Ovary (tissue), 7 donors: ENCODE measurements at regions not wholly inside any gene's neighbourhood (a gene's known extent, or its start where the extent isn't known, plus 50 kb on each side); places are given as distances from the start of the nearest gene placed in this dataset.

Experiments
- DNase-seq, 5 donors: peaks; one replicate each; pipeline ENCODE4 v3.0.0-alpha.2; 2019 to 2020
- H3K27ac ChIP-seq, 2 donors: fragments of 200-600 bp; one replicate each; pipeline versions ENCODE4 v1.5.1 to v1.8.0; 2019 to 2022
- H3K27me3 ChIP-seq: fragments of 200-600 bp; one replicate; pipeline ENCODE4 v1.8.0; 2022
- H3K36me3 ChIP-seq: fragments of 200-600 bp; sonication (generic); one replicate; pipeline ENCODE4 v1.5.1; 2019
- H3K4me1 ChIP-seq: one replicate; pipeline ENCODE4 v1.8.1; 2013; ENCODE audit warnings: mild to moderate bottlenecking, moderate library complexity; ENCODE audit not compliant: insufficient read depth
- H3K4me3 ChIP-seq: fragments of 200-600 bp; sonication (generic); one replicate; pipeline ENCODE4 v1.5.1; 2017
- H3K9me3 ChIP-seq, 2 donors: fragments of 200-600 bp in 1 of 2; sonication (generic) in 1 of 2; one replicate each; pipeline versions ENCODE4 v1.5.1 to v1.8.1; 2013 to 2019; ENCODE audit warnings: mild to moderate bottlenecking in 1 of 2, moderate library complexity in 1 of 2
- EP300 ChIP-seq: sonication (generic); formaldehyde crosslinking; IDR thresholded peaks from one replicate; pipeline ENCODE4 v1.6.1; 2017; ENCODE audit warnings: antibody characterized with exemption
- POLR2A ChIP-seq: fragments of 450-650 bp; IDR thresholded peaks from one replicate; pipeline ENCODE4 v1.6.1; 2017; ENCODE audit warnings: antibody characterized with exemption, mild to moderate bottlenecking, moderate library complexity
- WGBS, 3 donors: extraction: QIAGEN DNeasy Blood & Tissue Kit in 1 of 3; methylation state at CpG; one replicate each; pipeline versions ENCODE4 v1.1.5 to v1.1.7; 2013 to 2017; 5-methylcytosine and 5-hydroxymethylcytosine counted together
- intact Hi-C, 4 donors: fragments of 100-400 bp; cut with DNase I; formaldehyde crosslinking; loops; one replicate each; pipeline versions ENCODE4 v1.11.0 to v1.15.1; 2022 to 2023
- TF ChIP-seq, protein P1 (sequence below), 3 donors: fragments of 450-650 bp in 2 of 3; fragments of 200-600 bp in 1 of 3; IDR thresholded peaks; one replicate each; pipeline versions ENCODE4 v1.5.1 to v1.8.0; 2016 to 2022; ENCODE audit warnings: antibody characterized with exemption in 3 of 3, mild to moderate bottlenecking in 1 of 3
- donor health status: DM: no; HTN: no; CAD: no; lungs with moderate emphysema.
- donor health status: DM: no; HTN: no; CAD: no.
- donor health status: Bipolar disorder and iron deficiency.
- donor health status: DM: no; HTN: no; CAD: no.
- donor health status: DM: yes; HTN: yes; CAD: no.

DNA sequence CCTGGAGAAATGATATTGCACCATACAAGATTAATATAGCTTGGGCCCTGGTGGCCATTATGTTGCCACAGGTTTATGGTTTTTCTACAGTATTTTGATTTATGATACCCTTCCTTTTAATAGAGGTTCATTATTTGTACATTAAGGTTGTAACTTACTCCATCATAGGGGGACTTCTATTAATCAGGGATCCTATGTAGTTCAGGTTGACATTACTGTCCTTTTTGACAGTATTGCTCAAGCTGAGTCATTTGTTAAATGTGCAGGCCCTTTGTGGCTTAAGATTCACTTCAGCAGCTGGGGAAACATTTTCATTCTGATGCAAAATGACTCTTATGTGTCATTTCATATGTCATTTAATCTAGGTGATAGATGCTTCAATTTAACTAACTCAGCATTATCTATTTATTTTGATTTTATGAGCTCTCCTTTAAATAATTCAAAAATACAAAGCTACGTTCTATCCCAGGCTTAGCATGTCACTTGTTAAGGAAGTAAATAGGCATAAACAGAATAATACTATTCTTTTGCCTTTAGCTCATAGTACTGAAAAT lies 686.9 kb upstream of the NCAM2 start:
- no peaks in the 10 kb centered on the region for H3K9me3 ChIP-seq
- no peaks in the 10 kb centered on the region for H3K36me3 ChIP-seq
- intact Hi-C loops: no loop called here
- DNase-seq: no peak
- TF ChIP-seq POLR2A: no peak
- TF ChIP-seq, protein P1, sequence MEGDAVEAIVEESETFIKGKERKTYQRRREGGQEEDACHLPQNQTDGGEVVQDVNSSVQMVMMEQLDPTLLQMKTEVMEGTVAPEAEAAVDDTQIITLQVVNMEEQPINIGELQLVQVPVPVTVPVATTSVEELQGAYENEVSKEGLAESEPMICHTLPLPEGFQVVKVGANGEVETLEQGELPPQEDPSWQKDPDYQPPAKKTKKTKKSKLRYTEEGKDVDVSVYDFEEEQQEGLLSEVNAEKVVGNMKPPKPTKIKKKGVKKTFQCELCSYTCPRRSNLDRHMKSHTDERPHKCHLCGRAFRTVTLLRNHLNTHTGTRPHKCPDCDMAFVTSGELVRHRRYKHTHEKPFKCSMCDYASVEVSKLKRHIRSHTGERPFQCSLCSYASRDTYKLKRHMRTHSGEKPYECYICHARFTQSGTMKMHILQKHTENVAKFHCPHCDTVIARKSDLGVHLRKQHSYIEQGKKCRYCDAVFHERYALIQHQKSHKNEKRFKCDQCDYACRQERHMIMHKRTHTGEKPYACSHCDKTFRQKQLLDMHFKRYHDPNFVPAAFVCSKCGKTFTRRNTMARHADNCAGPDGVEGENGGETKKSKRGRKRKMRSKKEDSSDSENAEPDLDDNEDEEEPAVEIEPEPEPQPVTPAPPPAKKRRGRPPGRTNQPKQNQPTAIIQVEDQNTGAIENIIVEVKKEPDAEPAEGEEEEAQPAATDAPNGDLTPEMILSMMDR (IDR thresholded peaks at IDR 0.05): no peak
- TF ChIP-seq EP300: no peak
- H3K4me1 ChIP-seq: no peaks in the 10 kb centered on the region
- H3K27me3 ChIP-seq: no peaks in the 10 kb centered on the region
- H3K27ac ChIP-seq: no peak overlapping the region
- H3K4me3 ChIP-seq: no peak overlapping the region
- 65 to 70% (median 69%) methylated on average over 1 of the region's 1 CpG for WGBS, 3 donors

DNA sequence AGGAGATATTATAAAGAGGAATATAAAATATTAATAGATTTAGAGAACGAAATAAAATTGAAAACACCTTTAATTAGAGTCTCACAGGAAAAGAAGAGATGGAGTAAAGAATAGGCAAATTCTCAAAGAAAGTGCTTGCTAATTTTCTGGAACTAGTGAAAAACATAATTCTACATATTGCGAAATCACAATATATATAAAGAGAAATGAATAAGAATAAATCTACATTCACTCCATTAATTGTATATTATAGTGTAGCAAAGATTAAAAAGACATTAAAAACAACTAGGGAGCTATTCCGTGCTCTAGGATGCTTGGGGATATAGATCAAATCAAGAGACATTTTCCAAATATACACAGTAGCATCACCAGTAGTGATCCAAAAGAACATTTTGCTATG lies 685.2 kb upstream of the NCAM2 start:
- Histone ChIP-seq H3K27ac (no peak overlapping the region), H3K27me3 (no peaks in the 10 kb centered on the region), H3K36me3 (no peaks in the 10 kb centered on the region), H3K9me3 (no peaks in the 10 kb centered on the region), H3K4me3 (no peak overlapping the region), H3K4me1 (no peaks in the 10 kb centered on the region)
- intact Hi-C loops: no loop called here
- DNase-seq: no peak
- 81 to 89% (median 84%) methylated on average over 3 of the region's 3 CpGs for WGBS, 3 donors
- TF ChIP-seq, protein P1 (IDR thresholded peaks at IDR 0.05): no peak
- TF ChIP-seq POLR2A (no peak), EP300 (no peak)

DNA sequence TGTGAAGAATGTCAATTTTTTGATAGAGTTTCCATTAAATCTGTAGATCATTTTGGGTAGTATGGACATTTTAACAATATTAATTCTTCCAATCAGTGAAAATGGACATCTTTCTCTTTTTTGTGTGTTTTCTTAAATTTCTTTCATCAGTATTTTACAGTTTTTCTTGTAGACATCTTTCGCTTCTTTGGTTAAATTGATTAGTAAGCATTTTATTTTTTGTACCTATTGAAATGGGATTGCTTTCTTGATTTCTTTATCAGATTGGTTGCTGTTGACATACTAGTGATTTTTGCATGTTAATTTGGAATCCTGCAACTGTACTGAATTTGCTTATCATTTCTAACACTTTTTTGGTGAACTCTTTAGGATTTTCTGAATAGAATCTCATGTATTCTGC lies 683.2 kb upstream of the NCAM2 start:
- Histone ChIP-seq H3K27me3 (no peaks in the 10 kb centered on the region), H3K9me3 (no peaks in the 10 kb centered on the region), H3K27ac (no peak overlapping the region), H3K4me3 (no peak overlapping the region), H3K4me1 (no peaks in the 10 kb centered on the region), H3K36me3 (no peaks in the 10 kb centered on the region)
- WGBS, 3 donors: 97 to 98% (median 98%) methylated on average over 1 of the region's 1 CpG
- TF ChIP-seq POLR2A (no peak), EP300 (no peak)
- TF ChIP-seq, protein P1 (IDR thresholded peaks at IDR 0.05): no peak
- DNase-seq: no peak
- intact Hi-C loops: no loop called here

DNA sequence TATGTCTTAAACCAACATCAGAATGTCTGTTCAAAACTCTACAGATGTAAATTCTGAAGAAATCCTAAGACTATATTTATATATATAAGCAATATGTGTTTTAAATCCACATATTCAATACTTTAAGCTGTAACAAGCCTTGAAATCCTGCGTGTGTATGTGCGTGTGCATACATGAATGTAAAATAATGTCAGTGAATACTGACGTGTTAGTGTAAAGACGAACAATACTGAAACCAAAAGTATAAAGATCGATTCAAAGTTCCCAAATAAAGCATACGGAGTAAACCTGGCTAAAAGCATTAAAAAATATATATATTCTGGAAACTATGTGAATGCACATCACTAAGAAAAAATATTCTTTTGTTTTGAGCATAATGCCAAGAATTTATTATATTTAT lies 668.6 kb upstream of the NCAM2 start:
- Histone ChIP-seq H3K36me3 (no peaks in the 10 kb centered on the region), H3K27ac (no peak overlapping the region), H3K27me3 (no peaks in the 10 kb centered on the region), H3K4me1 (no peaks in the 10 kb centered on the region), H3K4me3 (no peak overlapping the region), H3K9me3 (no peaks in the 10 kb centered on the region)
- TF ChIP-seq, protein P1 (IDR thresholded peaks at IDR 0.05): no peak
- no peak for TF ChIP-seq EP300
- no peak for TF ChIP-seq POLR2A
- 82 to 89% (median 88%) methylated on average over 6 of the region's 6 CpGs for WGBS, 3 donors
- no peak for DNase-seq
- intact Hi-C loops: no loop called here
